SW480 (cell line): ENCODE measurements at regions not wholly inside any gene's neighbourhood (a gene's known extent, or its start where the extent isn't known, plus 50 kb on each side); places are given as distances from the start of the nearest gene placed in this dataset.
"Not testable (repeated sequence)": the region's sequence is repeated elsewhere in the genome, so short reads cannot be mapped to it uniquely, and the experiment has no call there.

Source experiments
- DNase-seq: peaks from one replicate; pipeline ENCODE4 v3.0.0-alpha.2; 2016; ENCODE audit warnings: low spot score

DNA sequence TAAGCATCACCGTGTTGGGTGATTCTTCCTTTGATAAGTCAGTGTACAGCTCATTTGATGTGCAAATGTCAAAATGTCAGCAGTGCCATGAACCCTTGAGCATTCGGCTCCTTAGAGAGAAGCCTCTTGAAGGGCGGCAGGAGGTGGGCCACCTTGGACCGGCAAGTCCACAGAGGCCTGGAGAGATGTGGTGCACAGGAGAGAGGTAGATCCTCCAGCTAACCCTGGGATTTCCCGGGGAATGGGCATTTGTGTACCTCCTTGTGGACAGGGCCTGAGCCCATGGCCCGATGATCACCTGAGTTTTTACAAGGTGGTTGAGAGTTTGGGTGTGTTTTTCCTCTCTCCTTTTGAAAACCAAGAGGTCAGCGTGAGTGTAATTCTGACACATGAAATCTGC is 133.2 kb upstream of the RCN1 start:
- DNase-seq, result no peak

DNA sequence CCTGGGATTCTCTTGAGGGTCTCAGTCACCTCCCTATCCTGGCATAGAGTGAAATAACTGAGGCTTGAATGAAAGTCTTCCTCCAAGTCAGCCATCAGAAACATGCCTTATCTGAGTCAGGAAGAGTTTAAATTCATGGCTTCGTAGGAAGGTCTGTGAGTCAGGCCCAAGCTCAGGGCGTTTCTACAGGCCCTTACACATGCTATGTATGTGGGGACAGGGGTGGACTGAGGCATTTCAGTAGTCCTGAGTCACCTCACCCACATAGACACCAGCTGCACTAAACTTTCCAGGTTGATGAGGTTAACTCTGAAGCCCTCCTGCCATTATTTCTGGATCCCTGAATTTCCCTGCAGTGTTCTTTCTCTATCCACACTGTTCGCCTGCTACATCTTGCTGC is 134.6 kb upstream of the RCN1 start:
- no peak for DNase-seq

- DNase-seq, result no peak
Observed at GRCh38 chr11:31955838-31956237, 135.0 kb upstream of the RCN1 start.

DNA sequence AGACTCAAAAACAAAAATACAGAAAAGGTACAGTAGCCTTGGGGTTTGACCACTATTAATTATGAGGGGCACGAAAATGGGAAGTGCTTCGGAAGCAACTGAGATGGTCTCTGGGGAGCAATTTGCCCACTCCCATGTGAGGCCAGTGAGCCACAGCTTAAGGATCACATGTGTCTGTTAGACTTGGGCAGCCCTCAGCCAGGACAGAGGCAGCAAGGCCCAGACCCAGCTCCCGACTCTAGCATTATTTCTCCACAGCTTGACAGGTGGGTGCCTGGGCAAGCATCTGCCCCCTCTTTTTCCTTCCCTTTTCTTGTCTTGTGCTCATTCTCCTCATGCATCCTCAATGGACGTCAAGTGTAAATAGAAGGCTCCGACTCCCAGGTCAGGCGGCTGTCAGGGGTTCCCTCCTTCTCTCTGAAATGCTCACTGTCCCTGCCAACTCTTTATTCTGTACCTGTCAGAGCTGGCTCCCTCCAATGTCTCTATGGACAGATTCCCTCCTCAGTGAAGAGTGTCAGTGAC is 137.0 kb upstream of the RCN1 start:
- DNase-seq, result no peak

DNA sequence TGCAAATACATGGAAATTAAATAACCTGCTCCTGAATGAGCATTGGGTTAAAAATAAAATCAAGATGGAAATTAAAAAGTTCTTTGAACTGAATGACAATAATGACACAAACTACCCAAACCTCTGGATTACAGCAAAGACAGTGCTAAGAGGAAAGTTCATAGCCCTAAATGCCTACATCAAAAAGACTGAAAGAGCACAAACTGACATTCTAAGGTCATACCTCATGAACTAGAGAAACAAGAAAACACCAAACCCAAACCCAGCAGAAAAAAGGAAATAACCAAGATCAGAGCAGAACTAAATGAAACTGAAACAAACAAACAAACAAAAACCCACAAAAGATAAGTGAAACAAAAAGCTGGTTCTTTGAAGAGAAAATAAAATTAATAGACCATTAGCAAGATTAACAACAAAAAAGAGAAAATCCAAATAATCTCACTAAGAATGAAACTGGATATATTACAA is 138.6 kb upstream of the PAX6 start:
- DNase-seq, result not testable (repeated sequence)

GRCh38 chr11:31947051-31947450 is 135.9 kb upstream of the PAX6 start:
- no peak for DNase-seq

- no peak for DNase-seq
Observed at GRCh38 chr11:31943056-31943780, 132.1 kb upstream of the PAX6 start.

GRCh38 chr11:31940371-31941037 is 129.4 kb upstream of the PAX6 start:
- DNase-seq, result no peak

- no peak for DNase-seq
Observed at GRCh38 chr11:31939004-31939403, 127.9 kb upstream of the PAX6 start.

DNA sequence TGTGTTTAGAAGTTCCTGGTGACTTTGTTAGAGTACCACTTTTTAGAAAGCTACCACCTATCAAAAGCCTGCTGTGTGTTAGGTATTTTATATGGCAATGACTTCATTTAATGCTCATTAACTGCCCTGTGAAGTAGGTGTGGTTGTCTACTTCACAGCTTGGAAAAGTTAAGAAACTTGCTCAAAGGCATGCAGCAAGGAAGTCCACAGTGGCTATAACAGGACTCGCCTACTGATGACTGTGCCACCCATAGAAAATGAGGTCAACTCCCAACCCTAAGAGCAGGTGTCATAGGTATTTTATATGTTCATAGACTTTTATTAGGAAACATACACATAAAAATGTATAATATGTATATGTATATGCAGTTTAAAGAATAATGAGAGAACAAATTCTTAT is 125.2 kb upstream of the PAX6 start:
- DNase-seq, result no peak

DNA sequence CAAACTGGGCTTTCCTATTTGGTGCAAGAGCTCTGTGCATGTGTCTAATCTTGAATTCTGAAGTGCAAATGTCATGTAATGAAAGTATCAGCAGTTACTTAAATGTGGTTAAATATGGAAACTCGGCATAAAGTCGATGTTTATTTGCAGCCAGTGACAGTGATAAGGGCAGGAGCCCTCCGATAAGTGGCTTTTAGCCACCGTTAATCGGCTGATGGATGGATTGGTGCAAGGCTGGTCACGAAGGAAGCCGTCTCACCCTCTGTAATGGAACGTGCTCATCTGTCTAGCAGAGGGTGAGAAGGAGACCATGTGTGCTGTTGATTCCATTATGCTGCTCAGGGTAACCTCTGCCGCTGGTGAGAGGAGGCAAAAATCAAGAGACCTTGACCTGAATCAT is 121.8 kb upstream of the PAX6 start:
- DNase-seq, result no peak

- DNase-seq, result no peak
Observed at GRCh38 chr11:31927982-31928381, 116.9 kb upstream of the PAX6 start.

DNA sequence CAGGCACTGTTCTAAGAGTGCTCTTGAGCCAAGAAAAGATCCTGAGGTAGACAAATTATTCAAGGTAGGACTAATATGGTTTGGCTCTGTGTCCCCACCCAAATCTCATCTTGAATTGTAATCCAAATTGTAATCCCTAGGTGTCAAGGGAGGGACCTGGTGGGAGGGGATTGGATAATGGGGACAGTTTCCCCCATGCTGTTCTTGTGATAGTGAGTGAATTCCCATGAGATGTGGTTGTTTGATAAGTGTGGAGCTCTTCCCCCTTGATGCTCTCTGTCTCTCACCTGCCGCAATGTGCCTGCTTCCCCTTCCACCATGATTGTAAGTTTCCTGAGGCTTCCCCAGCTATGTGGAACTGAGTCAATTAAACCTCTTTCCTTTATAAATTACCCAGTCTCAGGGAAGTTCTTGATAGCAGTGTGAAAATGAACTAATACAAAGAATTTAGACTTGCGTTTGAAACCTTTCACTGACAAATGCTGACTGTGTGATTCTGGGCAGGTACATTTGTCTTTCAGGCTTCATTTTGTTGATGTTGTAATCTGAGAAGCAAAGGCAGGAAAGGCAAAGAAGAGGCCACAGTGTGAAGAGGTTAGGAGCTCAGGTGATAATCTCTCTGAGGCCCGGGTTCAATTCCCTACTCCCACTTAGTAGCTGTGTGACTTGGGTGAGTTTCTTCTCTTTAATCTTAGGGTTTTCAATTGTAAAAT is 115.8 kb upstream of the PAX6 start:
- no peak for DNase-seq

DNA sequence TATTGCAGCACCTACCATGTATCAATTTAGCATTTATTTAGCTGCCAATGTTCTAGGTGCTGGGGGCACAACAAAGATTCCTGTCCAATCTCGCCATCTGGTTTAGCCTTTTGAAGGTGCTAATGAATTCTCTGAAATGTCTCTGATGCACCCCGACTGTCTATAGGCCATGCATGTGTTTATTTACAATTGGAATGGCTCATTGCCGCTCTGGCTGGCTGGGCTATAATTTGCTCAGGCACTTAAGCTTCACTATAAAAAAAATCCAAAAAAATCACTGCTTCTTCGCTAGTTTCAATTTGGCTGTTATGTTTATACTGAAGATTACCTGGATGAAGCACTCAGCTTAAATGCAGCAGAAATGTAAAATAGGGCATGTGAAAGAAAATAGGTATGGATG is 115.0 kb upstream of the PAX6 start:
- DNase-seq, result no peak

DNA sequence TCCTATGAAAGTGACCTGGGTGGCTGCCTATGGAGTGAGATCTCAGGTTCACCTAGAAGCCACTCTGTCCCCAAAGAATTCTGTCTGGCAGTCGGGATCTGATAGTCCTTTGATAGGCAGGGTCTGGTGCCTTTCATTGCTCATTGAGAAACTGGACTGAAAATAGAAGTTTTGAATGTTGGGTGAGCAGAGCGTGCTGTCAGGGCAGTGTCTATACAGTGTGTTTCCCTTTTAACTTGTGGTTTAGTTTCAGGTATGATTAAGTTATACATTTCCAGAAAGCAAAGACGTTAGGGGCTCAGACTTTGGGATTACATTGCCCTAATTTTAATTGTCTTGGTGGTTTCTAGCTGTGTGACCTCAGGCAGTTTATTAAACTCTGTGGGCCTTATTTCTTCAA is 111.3 kb upstream of the PAX6 start:
- no peak for DNase-seq

GRCh38 chr11:31921081-31921480 is 110.0 kb upstream of the PAX6 start:
- no peak for DNase-seq

DNA sequence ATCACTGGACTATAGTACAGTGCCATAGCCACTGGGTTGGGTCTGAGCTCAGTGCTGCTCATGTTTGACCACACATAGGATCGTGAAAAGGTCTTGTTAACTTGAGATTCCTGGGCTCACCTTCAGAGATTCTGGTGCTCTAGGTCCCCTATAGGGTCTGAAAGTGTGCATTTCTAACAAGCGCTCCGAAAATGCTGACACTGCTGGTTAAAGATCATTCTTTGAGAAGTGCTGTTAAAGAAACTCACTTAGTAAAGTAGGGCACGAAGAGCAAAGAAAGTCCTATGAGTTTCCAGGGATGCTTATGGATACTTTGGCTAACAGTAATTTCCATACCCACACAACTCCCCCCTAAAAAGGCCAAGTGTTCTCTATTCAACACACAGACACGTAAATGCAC is 108.1 kb upstream of the PAX6 start:
- no peak for DNase-seq

DNA sequence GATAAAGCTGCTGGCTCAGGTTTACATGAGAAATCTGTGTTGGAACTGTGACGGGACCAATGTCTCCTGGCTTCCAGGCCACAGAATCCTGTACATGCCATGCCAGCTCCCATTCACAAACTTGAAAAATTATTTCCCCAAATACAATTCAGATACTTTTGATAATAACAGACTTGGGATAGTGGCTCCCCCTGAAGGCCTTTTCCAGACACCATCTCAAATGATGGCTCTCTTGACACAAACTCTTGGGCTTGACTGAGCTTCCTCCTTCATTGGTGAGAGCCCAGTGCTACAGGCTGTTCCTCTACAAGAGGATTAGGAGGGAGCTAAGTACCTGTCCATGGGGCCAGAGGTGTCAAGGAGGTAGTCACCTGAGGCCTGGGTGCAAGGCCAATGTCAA is 104.7 kb upstream of the PAX6 start:
- no peak for DNase-seq

GRCh38 chr11:31913985-31914384 is 102.9 kb upstream of the PAX6 start:
- no peak for DNase-seq

DNA sequence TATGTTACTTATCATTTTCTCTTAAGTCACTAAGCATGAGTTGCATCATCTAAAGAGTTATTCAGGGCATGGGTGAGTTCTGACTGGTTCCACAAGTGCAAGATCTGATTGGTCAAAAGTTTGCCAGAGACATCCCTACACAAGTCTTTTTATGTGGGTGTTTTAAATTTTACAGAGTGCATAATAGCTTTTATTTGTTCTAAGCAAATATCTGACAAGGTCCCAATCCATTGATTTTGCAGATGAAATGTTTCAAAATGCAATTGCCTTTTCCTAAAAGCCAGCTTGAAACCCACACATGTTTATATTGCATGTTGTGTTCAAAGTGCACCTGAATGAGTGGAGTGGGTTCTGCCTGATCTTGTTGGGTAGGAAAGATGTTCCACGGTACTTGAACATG is 101.7 kb upstream of the PAX6 start:
- DNase-seq, result no peak

GRCh38 chr11:31910950-31911576 is 99.9 kb upstream of the PAX6 start:
- no peak for DNase-seq

- no peak for DNase-seq
Observed at GRCh38 chr11:31903225-31904074, 92.3 kb upstream of the PAX6 start.
